H1 (cell line): ENCODE measurements at regions not wholly inside any gene's neighbourhood (a gene's known extent, or its start where the extent isn't known, plus 50 kb on each side); places are given as distances from the start of the nearest gene placed in this dataset.

Experiments used
- CTCF ChIA-PET: fragments of 300-600 bp; sonication (Branson Sonifier 250); formaldehyde crosslinking; loops from one replicate; lab custom pipeline; 2021; ENCODE audit not compliant: partially characterized antibody; lab: Charles Lee
- POLR2A ChIA-PET: fragments of 300-600 bp; sonication (Branson Sonifier 250); formaldehyde crosslinking; loops from one replicate; lab custom pipeline; 2021; ENCODE audit warnings: inconsistent platforms; ENCODE audit not compliant: partially characterized antibody; lab: Charles Lee
- DNase-seq, 2 experiments: peaks; one replicate each; pipeline versions ENCODE4 v3.0.0 to v3.0.0-alpha.2; 2010 to 2022; ENCODE audit warnings: low spot score in 2 of 2, low read depth in 1 of 2, mixed read lengths in 1 of 2
- FAIRE-seq: peaks from 2 replicates; lab custom pipeline; 2011; peaks lifted over from hg19 to GRCh38; lab: Jason Lieb, UNC
- H2AFZ ChIP-seq: 2 replicates; pipeline ENCODE4 v1.8.1; 2012; ENCODE audit warnings: low read length, inconsistent platforms
- H2AK5ac ChIP-seq: 2 replicates; pipeline ENCODE4 v1.6.1; 2013; ENCODE audit warnings: low read depth, low read length
- H2BK120ac ChIP-seq: replicated peaks from 2 replicates; pipeline ENCODE3; 2013; ENCODE audit warnings: low read depth, low read length, inconsistent platforms
- H2BK12ac ChIP-seq: 2 replicates; pipeline ENCODE4 v1.6.1; 2013; ENCODE audit warnings: low read depth, low read length
- H2BK15ac ChIP-seq: 2 replicates; pipeline ENCODE4 v1.6.1; 2013; ENCODE audit warnings: low read length
- H2BK20ac ChIP-seq: 2 replicates; pipeline ENCODE4 v1.6.1; 2013; ENCODE audit warnings: low read length
- H2BK5ac ChIP-seq: 2 replicates; pipeline ENCODE4 v1.6.1; 2013; ENCODE audit warnings: low read depth, low read length
- H3K14ac ChIP-seq: 2 replicates; pipeline ENCODE4 v1.6.1; 2013; ENCODE audit warnings: inconsistent platforms; ENCODE audit not compliant: insufficient read length
- H3K18ac ChIP-seq: 2 replicates; pipeline ENCODE4 v1.6.1; 2013; ENCODE audit warnings: low read length; ENCODE audit errors: extremely low read depth
- H3K23ac ChIP-seq: 2 replicates; pipeline ENCODE4 v1.6.1; 2013; ENCODE audit warnings: inconsistent platforms; ENCODE audit not compliant: insufficient read length
- H3K23me2 ChIP-seq: 2 replicates; pipeline ENCODE4 v1.6.1; 2013; ENCODE audit warnings: low read depth, low read length
- H3K27ac ChIP-seq: 2 replicates; pipeline ENCODE4 v1.6.1; 2011; ENCODE audit warnings: low read depth, low read length, inconsistent platforms
- H3K27me3 ChIP-seq, 4 experiments: replicated peaks in 1 of 4; 1 replicate in 1 of 4; 2 replicates in 3 of 4; pipeline versions ENCODE4 v1.6.1 to v1.8.1; 2011 to 2013; ENCODE audit warnings: low read length in 3 of 4, mild to moderate bottlenecking in 3 of 4, inconsistent platforms in 2 of 4, mixed read lengths in 2 of 4, moderate library complexity in 1 of 4; ENCODE audit not compliant: control insufficient read depth in 3 of 4, insufficient read depth in 3 of 4; ENCODE audit errors: extremely low read depth in 1 of 4
- H3K36me3 ChIP-seq, 4 experiments: 2 replicates each; pipeline versions ENCODE4 v1.6.1 to v1.8.1; 2011 to 2013; ENCODE audit warnings: mild to moderate bottlenecking in 4 of 4, low read length in 3 of 4, moderate library complexity in 2 of 4, control low read depth in 1 of 4, inconsistent platforms in 1 of 4; ENCODE audit not compliant: insufficient read depth in 4 of 4, control insufficient read depth in 2 of 4
- H3K4ac ChIP-seq: replicated peaks from 2 replicates; pipeline ENCODE3; 2013; ENCODE audit warnings: low read length, low read depth, mixed read lengths, inconsistent platforms; ENCODE audit not compliant: insufficient read length
- H3K4me1 ChIP-seq, 4 experiments: replicated peaks in 1 of 4; 1 replicate in 1 of 4; 2 replicates in 3 of 4; pipeline versions ENCODE4 v1.6.1 to v1.8.1; 2011 to 2013; ENCODE audit warnings: low read length in 3 of 4, inconsistent platforms in 2 of 4, mixed read lengths in 1 of 4; ENCODE audit not compliant: insufficient read depth in 4 of 4, control insufficient read depth in 3 of 4
- H3K4me2 ChIP-seq, 2 experiments: 2 replicates each; pipeline versions ENCODE4 v1.6.1 to v1.8.1; 2011 to 2013; ENCODE audit warnings: low read depth in 2 of 2, low read length in 2 of 2, control low read depth in 1 of 2, inconsistent platforms in 1 of 2, mild to moderate bottlenecking in 1 of 2; ENCODE audit not compliant: insufficient read depth in 1 of 2
- H3K4me3 ChIP-seq, 4 experiments: fragments of 200-600, 300-600 bp in 1 of 4; sonication (generic), shearing (Covaris generic), sonication (Bioruptor Twin) in 1 of 4; 2 replicates each; pipeline versions ENCODE4 v1.5.1 to v1.8.1; 2011 to 2016; ENCODE audit warnings: low read length in 4 of 4, low read depth in 3 of 4, control low read depth in 2 of 4, inconsistent platforms in 2 of 4, mild to moderate bottlenecking in 2 of 4, mixed read lengths in 1 of 4, moderate library complexity in 1 of 4; ENCODE audit not compliant: insufficient read depth in 2 of 4; ENCODE audit errors: extremely low read depth in 1 of 4
- H3K56ac ChIP-seq: replicated peaks from 2 replicates; pipeline ENCODE3; 2013; ENCODE audit warnings: low read depth, mild to moderate bottlenecking, mixed read lengths, low read length, inconsistent platforms; ENCODE audit not compliant: insufficient read length
- H3K79me1 ChIP-seq: 2 replicates; pipeline ENCODE4 v1.6.1; 2013; ENCODE audit warnings: low read depth, low read length, control low read depth
- H3K79me2 ChIP-seq, 2 experiments: 2 replicates each; pipeline versions ENCODE4 v1.6.1 to v1.8.1; 2012 to 2013; ENCODE audit warnings: low read length in 2 of 2, mild to moderate bottlenecking in 2 of 2, inconsistent platforms in 1 of 2; ENCODE audit not compliant: insufficient read depth in 2 of 2, control insufficient read depth in 1 of 2
- H3K9ac ChIP-seq, 4 experiments: replicated peaks in 1 of 4; 1 replicate in 1 of 4; 2 replicates in 3 of 4; pipeline versions ENCODE4 v1.6.1 to v1.8.1; 2011 to 2013; ENCODE audit warnings: low read depth in 3 of 4, low read length in 3 of 4, control low read depth in 2 of 4, mild to moderate bottlenecking in 2 of 4, moderate library complexity in 2 of 4, inconsistent platforms in 1 of 4; ENCODE audit errors: extremely low read depth in 1 of 4
- H3K9me3 ChIP-seq, 2 experiments: 2 replicates each; pipeline versions ENCODE4 v1.6.1 to v1.8.1; 2012 to 2013; ENCODE audit warnings: mild to moderate bottlenecking in 2 of 2, moderate library complexity in 2 of 2, control low read depth in 1 of 2, inconsistent platforms in 1 of 2, low read depth in 1 of 2, low read length in 1 of 2, mixed read lengths in 1 of 2; ENCODE audit not compliant: insufficient read depth in 2 of 2
- H4K20me1 ChIP-seq, 2 experiments: replicated peaks in 1 of 2; 2 replicates each; pipeline versions ENCODE3 to v1.8.1; 2011 to 2013; ENCODE audit warnings: inconsistent platforms in 2 of 2, low read length in 2 of 2, mild to moderate bottlenecking in 1 of 2; ENCODE audit not compliant: insufficient read depth in 2 of 2, control insufficient read depth in 1 of 2
- H4K5ac ChIP-seq: 2 replicates; pipeline ENCODE4 v1.6.1; 2013; ENCODE audit warnings: low read length, low read depth, mixed read lengths, inconsistent platforms; ENCODE audit not compliant: insufficient read length
- H4K8ac ChIP-seq: 2 replicates; pipeline ENCODE4 v1.8.0; 2013; ENCODE audit warnings: mild to moderate bottlenecking, moderate library complexity, low read length, inconsistent platforms; ENCODE audit not compliant: insufficient read depth; ENCODE audit errors: extremely low read depth
- H4K91ac ChIP-seq: replicated peaks from 2 replicates; pipeline ENCODE3; 2013; ENCODE audit warnings: low read length, mixed read lengths, inconsistent platforms; ENCODE audit not compliant: insufficient read length
- RAD21 ChIP-seq, 2 experiments: IDR thresholded peaks in 1 of 2; conservative IDR thresholded peaks in 1 of 2; 2 replicates each; pipeline ENCODE4 v1.6.1; 2011; ENCODE audit warnings: low read depth in 2 of 2, low read length in 2 of 2, improper control_type of control experiment in 1 of 2, inconsistent platforms in 1 of 2, mild to moderate bottlenecking in 1 of 2, moderate library complexity in 1 of 2
- WGBS, 2 experiments: shearing (Covaris generic) in 1 of 2; methylation state at CpG; one replicate each; pipeline versions ENCODE4 v1.1.6 to v1.1.7; 2013 to 2015; ENCODE audit warnings: low lambda C conversion rate in 2 of 2, mixed read lengths in 2 of 2, inconsistent platforms in 1 of 2, low coverage in 1 of 2, missing lambda C conversion rate in 1 of 2; ENCODE audit not compliant: insufficient replicate concordance in 2 of 2, insufficient coverage in 1 of 2, insufficient read length in 1 of 2; ENCODE audit errors: extremely low coverage in 1 of 2, missing lambda C conversion rate in 1 of 2; 5-methylcytosine and 5-hydroxymethylcytosine counted together

- Histone ChIP-seq H3K9me3 (no peaks in the 10 kb centered on the region), H4K91ac (no peak overlapping the region), H3K27ac (no peak overlapping the region), H3K36me3 (no peaks in the 10 kb centered on the region), H3K23ac (no peak overlapping the region), H2AK5ac (no peak overlapping the region), H3K14ac (no peak overlapping the region), H3K4ac (no peak overlapping the region), H2BK20ac (no peak overlapping the region), H3K4me2 (no peak overlapping the region), H3K4me1 (peaks cover 0 to 7% (median 3%) of the 10 kb centered on the region in 4 experiments; a peak in 5 of 7 replicates), H2BK120ac (no peak overlapping the region), H2AFZ (no peak overlapping the region), H3K9ac (no peak overlapping the region), H3K27me3 (no peaks in the 10 kb centered on the region), H3K56ac (no peak overlapping the region), H2BK12ac (no peak overlapping the region; the same call in 1 of the 2 replicates), H3K23me2 (0 out of 2 replicates have a peak, but pooled peaks cover 1% of the 10 kb centered on the region), H4K5ac (no peak overlapping the region), H3K79me1 (no peaks in the 10 kb centered on the region), H2BK5ac (no peak overlapping the region), H4K20me1 (no peaks in the 10 kb centered on the region), H4K8ac (peak overlapping the region; percentile 39; the same call in 1 of the 2 replicates), H3K18ac (no peak overlapping the region), H3K79me2 (no peaks in the 10 kb centered on the region), H2BK15ac (no peak overlapping the region), H3K4me3 (no peak overlapping the region)
- POLR2A ChIA-PET: no interaction called here
- FAIRE-seq (no peak), DNase-seq (no peak)
- WGBS, 2 experiments: 86% methylated on average over 7 of the region's 8 CpGs; no CpG with 5 or more reads in 1 of the 2 experiments
- TF ChIP-seq RAD21 (IDR thresholded peaks at IDR 0.05 in 1 of 2, conservative IDR thresholded peaks at IDR 0.05 in 1 of 2; ENCODE audit: low read depth in 2 of 2, low read length in 2 of 2): no peak
- CTCF ChIA-PET: interaction anchor here (0.7 to 1.4 kb wide), 5 partner anchors 15 to 67 kb away, joined by 3 to 4 read pairs (median 4); no protein-coding TSS in a partner anchor
These were observed 375.2 kb upstream of the WWC1 start for GRCh38 chr5:167916261-167916691.
